ENCODE measurements at regions not wholly inside any gene's neighbourhood (a gene's known extent, or its start where the extent isn't known, plus 50 kb on each side); places are given as distances from the start of the nearest gene placed in this dataset.
A peak's percentile ranks its signal among the peaks of the same experiment; 100 is the strongest.

DNA sequence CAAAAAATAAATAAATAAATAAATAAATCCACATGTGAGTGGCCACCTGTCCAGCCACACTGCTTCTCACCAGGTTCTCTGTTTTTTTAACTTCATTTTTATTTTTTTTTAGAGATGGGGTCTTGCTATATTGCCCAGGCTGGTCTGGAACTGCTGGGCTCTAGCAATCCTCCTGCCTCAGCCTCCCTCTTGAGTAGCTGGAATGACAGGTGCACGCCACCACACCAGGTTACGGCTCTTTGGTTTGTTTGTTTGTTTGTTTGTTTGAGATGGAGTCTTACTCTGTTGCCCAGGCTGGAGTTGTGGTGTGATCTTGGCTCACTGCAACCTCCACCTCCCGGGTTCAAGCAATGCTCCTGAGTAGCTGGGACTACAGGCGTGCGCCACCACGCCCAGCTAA is 94.5 kb upstream of the CACNA1A start:
- DNase-seq, result no peak

DNA sequence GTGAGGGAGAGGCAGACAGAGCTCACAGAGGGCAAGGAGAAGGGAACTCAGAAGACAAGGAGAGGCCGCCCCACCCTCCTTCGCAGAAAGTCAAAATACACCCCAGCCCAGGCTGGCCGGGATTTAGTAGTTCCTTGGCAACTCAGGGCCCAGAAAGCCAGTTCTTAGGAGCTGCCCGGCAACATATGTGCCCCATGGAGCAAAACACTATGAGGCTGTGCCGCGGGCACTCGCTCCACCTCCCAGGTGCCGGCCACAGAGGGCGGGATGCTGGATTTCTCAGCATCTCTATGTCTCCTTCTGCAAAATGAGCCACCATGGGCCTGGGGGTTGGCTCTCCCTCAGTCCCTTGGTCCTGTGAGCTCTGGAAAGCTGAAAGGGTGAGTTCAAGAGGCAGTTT is 93.8 kb upstream of the CACNA1A start:
- no peak for DNase-seq

DNA sequence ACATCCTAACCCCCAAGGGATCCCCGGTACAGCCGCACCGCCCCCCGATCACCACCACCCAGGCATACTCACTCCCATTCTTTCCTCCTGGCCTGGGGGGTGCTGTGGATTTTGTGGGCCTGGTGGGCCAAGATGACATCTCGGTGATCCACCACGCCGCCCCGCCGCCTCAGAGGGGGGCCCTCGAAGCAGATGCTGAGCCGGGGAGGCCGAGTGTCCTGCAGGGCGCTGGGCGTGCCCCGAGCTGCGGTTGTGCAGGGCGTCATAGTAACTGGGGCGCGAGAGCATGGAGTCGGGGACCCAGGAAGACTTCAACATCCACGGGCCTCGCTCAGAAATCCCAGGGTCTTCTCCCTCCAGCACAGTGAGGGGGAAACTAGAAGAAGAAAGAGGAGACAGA is 93.4 kb upstream of the CACNA1A start:
- DNase-seq, result no peak

GRCh38 chr19:13598098-13598497 is 91.8 kb upstream of the CACNA1A start:
- no peak for DNase-seq

DNA sequence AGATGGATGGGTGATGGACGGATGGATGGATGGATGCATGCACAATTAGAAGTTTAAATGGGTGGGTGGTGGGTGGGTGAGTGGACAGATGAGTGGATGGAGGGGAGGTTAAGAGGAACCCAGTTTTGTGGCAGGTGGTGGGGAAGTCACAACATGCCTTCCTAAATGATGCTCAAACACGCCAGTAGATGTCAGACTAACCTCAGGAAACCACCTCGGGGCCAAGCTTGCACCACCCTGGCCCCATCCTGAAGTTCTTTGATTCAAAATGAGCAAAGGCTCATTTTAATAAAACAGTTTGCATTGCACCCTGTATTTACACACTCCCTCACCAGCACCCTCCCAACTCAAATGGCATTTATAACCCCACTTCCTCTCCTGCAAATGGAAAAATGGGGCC is 91.4 kb upstream of the CACNA1A start:
- DNase-seq, result peak; percentile 50

GRCh38 chr19:13588957-13589833 is 82.9 kb upstream of the CACNA1A start:
- DNase-seq, result no peak

DNA sequence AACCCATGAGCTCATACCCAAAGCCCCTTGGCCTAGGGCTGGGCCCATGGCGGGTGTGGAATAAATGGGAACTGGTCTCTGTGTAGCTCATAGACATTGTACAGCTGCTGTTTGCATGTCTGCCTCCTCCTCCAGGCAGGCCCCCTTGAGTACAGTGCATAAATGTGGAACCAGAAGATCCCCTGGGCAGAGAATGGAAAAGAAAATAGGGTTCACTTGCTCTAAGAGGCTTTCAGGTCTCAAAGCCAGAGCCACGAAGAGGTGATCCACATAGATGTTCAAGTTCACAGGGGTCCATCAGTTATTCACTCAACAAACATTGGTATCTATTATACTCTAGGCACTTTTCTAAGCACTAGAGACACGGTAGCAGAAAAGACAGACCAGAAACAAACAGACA is 79.2 kb upstream of the CACNA1A start:
- DNase-seq, result no peak

GRCh38 chr19:13583753-13584152 is 77.5 kb upstream of the CACNA1A start:
- DNase-seq, result no peak

GRCh38 chr19:13583114-13583513 is 76.8 kb upstream of the CACNA1A start:
- no peak for DNase-seq

- no peak for DNase-seq
Measured at GRCh38 chr19:13581576-13581975, 75.3 kb upstream of the CACNA1A start.

GRCh38 chr19:13579388-13580060 is 73.2 kb upstream of the CACNA1A start:
- no peak for DNase-seq

- no peak for DNase-seq
Measured at GRCh38 chr19:13576726-13577125, 70.4 kb upstream of the CACNA1A start.

DNA sequence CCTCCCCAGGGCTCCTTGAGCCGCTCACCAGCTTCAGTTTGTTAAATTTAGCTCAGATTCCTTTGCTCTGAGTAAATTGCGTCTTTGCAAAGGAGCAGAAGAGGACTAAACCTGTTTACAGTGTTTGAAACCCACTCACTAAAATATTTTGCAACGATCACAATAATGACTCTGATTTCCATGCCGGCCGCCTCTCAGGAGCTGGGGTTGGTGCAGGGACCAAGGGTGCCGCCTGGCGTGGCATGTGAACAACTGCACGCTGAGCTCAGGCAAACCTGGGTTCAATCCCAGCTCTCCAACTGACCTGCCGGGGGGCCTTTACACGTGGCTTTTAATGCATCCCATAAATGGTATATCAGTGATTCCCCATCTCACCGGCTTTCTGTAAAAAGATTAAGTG is 68.7 kb upstream of the CACNA1A start:
- DNase-seq, result no peak

DNA sequence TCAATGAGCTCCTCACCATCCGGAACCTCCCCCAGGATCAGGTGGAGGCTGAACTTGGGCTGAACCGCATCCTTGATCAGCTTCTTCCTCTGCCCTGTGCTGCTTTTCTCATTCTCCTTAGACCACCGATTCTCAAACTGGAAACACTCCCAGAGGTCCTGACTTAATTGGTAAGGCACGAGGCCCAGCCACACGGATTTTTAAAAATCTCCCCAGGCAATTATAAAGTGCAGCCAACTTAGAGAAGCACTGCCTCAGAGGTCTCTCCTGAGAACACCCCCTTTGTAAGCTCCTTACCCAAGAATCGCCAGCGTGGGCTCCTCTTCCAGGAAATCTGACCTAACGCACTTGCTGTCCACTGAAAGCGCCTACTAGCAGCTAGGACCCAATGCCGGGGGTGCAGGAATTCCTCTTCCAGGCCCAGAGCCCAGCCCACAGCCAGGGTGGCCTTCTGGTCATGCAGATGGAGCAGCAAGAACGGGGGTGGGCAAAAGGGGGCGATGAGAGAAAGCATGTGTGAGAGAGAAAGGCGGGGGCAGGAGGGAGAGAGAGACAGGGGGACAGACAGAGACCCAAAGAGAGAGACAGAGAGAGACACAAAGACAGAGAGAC is 66.9 kb upstream of the CACNA1A start:
- no peak for DNase-seq

- DNase-seq, result no peak
Measured at GRCh38 chr19:13561461-13561860, 55.2 kb upstream of the CACNA1A start.

DNA sequence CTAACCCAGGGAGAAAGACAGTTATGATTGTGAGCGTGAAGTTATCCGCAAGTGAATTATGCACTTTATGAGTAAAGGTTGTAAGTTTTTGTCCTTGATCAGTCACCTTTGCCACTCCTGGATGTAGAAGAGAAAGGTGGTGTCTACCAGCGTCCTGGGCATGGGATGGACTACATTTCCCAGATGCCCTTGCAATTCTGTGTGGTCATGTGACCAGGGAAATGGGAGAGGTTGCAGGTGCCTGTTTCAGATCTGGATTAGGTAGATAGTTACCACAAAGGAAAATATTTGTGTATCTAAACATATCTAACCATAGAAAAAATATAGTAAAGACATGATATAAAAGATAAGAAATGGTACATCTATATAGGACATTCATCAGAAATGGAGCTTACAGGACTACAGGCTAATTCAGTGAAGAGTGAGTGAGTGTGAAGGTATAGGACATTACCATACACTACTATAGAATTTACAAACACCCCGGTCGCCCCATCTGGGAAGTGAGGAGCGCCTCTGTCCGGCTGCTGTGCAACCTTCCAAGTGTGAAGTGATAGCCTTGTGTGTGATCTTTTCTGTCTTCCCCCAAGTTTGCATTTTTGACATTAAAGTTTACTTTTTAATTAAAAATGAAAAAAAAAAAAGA is 51.6 kb upstream of the CACNA1A start:
- no peak for DNase-seq

DNA sequence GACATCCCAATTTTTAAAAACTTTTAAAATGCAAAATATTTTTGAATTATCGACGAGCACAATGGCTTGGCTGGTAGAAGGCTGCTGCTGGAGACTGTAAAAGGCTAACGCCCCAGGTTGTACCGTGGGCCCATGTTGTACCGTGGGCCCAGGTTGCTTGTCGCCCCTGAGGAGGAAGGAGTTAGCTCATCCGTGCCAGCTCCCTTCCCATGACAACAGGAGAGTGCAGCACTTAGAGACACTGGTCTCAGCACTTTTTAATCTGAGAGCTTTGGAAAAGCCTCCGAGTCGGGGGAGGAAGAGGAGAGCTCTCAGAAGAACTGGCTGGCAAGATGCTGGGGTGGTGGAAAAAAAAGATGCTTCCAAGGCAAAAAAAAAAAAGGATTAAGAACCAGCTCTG is 50.3 kb upstream of the CACNA1A start:
- DNase-seq, result no peak

All from NCI-H1417 treated with DMSO at 0.1 percent for 48 hours (cell line).